NT2/D1 (cell line): ENCODE measurements at regions not wholly inside any gene's neighbourhood (a gene's known extent, or its start where the extent isn't known, plus 50 kb on each side); places are given as distances from the start of the nearest gene placed in this dataset.

Experiments
- SUZ12 ChIP-seq: IDR thresholded peaks from 2 replicates; pipeline ENCODE4 v1.6.1; 2011; ENCODE audit not compliant: insufficient read length, insufficient read depth; ENCODE audit errors: extremely low read depth
- YY1 ChIP-seq: IDR thresholded peaks from 2 replicates; pipeline ENCODE4 v1.6.1; 2011; ENCODE audit not compliant: insufficient read length, insufficient read depth

- TF ChIP-seq YY1 (no peak), SUZ12 (no peak)
These were observed 88.6 kb upstream of the GAS1 start for GRCh38 chr9:87035879-87036278.
